Activated CD4-positive, alpha-beta T cell treated with anti-CD3 and anti-CD28 coated beads, Interleukin-2, amount 10 ng/mL, durations not matched to agents 24 days and 14 days (primary cell): ENCODE measurements at regions not wholly inside any gene's neighbourhood (a gene's known extent, or its start where the extent isn't known, plus 50 kb on each side); places are given as distances from the start of the nearest gene placed in this dataset.
"Not testable (repeated sequence)": the region's sequence is repeated elsewhere in the genome, so short reads cannot be mapped to it uniquely, and the experiment has no call there.

Experiments
- DNase-seq: peaks from one replicate; pipeline ENCODE4 v3.0.0; 2022
- H3K27ac Mint-ChIP-seq: one replicate; pipeline ENCODE4 v1.8.0; 2022; ENCODE audit warnings: mild to moderate bottlenecking, mixed read lengths
- H3K27me3 Mint-ChIP-seq: one replicate; pipeline ENCODE4 v1.8.0; 2022; ENCODE audit warnings: mixed read lengths
- H3K36me3 Mint-ChIP-seq: one replicate; pipeline ENCODE4 v1.8.0; 2022; ENCODE audit warnings: low read depth, mild to moderate bottlenecking, mixed read lengths
- H3K4me1 Mint-ChIP-seq: one replicate; pipeline ENCODE4 v1.8.0; 2021; ENCODE audit warnings: mixed read lengths
- H3K4me3 Mint-ChIP-seq: one replicate; pipeline ENCODE4 v1.8.0; 2022; ENCODE audit warnings: mild to moderate bottlenecking, moderate library complexity, mixed read lengths
- H3K9me3 Mint-ChIP-seq: one replicate; pipeline ENCODE4 v1.8.0; 2021; ENCODE audit warnings: mixed read lengths
- intact Hi-C: fragments of 100-400 bp; cut with micrococcal nuclease; formaldehyde crosslinking; loops from one replicate; pipeline ENCODE4 v1.15.1; 2023

DNA sequence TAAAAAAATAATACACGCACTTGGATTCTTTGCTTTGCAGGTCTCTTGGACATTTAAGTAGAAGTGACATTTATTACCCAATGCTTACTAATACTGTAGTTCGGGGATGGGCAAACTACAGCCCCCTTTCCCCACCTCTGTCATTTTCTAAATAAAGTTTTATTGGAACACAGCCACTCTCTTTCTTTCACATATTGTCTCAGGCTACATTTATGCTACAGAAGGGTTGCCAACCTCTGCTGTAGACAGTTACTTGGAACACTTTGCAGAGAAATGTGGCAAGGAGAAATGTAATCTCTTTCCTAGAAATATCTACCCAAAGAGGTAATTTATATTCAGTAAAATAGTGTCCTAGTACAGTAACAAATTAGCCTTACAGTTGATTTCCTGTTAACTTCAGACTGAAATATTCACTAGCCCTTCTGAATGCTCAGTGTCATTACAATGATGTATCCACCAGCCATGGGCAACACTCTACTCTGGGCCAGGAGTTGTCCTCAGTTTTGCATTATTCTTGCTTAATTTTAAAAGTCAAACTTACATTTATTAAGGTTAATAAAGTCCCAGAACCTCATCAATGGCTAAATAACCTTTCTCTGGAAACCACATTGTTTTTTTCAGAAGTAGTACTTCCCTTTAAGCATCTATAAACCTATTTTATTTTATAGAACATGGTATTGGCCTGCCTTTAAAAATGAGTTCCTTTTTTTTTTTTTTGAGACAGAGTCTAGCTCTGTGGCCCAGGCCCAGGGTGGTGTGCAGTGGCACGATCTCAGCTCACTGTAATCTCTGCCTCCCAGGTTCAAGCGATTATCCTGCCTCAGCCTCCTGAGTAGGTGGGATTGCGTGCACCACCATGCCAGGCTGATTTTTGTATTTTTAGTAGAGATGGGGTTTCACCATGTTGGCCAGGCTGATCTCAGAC, 269.6 kb upstream of the AMIGO2 start:
- intact Hi-C loops, result loop anchor here (2.0 to 10.0 kb wide), 2 partner anchors 15 to 1135 kb away; no protein-coding TSS in a partner anchor
- Mint-ChIP-seq H3K4me1 (peaks cover 56% of the 10 kb centered on the region), H3K9me3 (peaks cover 3% of the 10 kb centered on the region), H3K36me3 (peaks cover 14% of the 10 kb centered on the region), H3K27me3 (no peaks in the 10 kb centered on the region), H3K27ac (peak overlapping the region; percentile 99), H3K4me3 (peak overlapping the region; percentile 78)
- DNase-seq, result no peak

DNA sequence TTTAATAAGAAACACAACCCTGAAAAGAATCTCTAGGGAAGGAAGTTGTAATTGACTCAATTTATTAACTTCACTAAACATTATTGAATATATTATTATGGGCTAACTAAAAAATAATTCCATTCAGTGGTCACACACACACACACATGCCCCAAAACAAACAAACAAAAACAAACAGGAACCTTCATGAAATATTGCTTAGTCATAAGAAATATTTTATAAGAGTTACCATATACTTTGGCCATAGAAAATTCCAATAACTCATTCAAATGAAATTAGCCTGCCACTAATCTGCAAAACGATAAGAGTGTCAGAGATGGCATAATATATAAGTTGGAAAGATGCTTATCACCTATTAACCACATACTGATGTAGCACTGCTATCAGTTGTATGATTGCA, 268.4 kb upstream of the AMIGO2 start:
- Mint-ChIP-seq H3K36me3 (peaks cover 13% of the 10 kb centered on the region), H3K4me1 (peaks cover 52% of the 10 kb centered on the region), H3K27ac (peak overlapping the region; percentile 99), H3K4me3 (no peak overlapping the region), H3K9me3 (no peaks in the 10 kb centered on the region), H3K27me3 (no peaks in the 10 kb centered on the region)
- intact Hi-C loops, result no loop called here
- no peak for DNase-seq

DNA sequence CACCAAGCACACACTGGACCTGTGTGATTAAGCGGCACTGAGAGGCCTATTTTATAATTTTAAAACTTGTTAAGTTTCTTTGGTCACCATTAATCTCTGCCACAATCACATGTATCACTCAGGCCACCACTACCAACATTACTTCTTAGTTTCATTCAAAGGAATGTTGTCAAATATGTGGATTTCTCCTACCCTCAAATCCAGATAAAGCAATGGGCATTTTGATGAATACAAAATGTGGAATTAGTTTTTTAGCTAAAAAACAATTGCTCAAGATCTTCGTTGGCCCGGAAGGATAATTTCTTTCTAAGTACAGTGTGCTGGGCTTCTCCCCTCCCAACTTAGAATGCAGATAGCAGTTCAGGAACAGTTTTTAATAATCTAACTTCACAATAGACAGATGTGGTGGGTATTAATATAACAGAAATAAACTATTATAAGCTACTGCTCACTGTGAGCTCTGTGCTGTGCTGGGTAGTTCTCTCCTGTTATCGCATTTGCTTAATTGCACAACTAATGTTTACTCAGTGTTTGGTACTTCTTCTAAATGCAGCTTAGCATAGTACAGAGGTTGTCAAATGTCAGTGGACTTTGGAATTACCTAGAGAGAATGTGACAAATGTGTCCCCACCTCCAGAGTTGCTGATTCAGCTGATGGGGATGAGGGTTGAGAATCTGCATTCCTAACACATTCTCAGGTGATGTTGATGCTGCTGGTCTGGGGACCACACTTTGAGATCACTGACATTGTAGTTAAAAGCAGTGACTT, 266.7 kb upstream of the AMIGO2 start:
- peaks cover 41% of the 10 kb centered on the region for H3K4me1 Mint-ChIP-seq
- DNase-seq, result no peak
- peaks cover 11% of the 10 kb centered on the region for H3K36me3 Mint-ChIP-seq
- no peak overlapping the region for H3K4me3 Mint-ChIP-seq
- no peaks in the 10 kb centered on the region for H3K27me3 Mint-ChIP-seq
- H3K27ac Mint-ChIP-seq, result peak overlapping the region; percentile 27
- H3K9me3 Mint-ChIP-seq, result peaks cover 6% of the 10 kb centered on the region
- intact Hi-C loops, result no loop called here

DNA sequence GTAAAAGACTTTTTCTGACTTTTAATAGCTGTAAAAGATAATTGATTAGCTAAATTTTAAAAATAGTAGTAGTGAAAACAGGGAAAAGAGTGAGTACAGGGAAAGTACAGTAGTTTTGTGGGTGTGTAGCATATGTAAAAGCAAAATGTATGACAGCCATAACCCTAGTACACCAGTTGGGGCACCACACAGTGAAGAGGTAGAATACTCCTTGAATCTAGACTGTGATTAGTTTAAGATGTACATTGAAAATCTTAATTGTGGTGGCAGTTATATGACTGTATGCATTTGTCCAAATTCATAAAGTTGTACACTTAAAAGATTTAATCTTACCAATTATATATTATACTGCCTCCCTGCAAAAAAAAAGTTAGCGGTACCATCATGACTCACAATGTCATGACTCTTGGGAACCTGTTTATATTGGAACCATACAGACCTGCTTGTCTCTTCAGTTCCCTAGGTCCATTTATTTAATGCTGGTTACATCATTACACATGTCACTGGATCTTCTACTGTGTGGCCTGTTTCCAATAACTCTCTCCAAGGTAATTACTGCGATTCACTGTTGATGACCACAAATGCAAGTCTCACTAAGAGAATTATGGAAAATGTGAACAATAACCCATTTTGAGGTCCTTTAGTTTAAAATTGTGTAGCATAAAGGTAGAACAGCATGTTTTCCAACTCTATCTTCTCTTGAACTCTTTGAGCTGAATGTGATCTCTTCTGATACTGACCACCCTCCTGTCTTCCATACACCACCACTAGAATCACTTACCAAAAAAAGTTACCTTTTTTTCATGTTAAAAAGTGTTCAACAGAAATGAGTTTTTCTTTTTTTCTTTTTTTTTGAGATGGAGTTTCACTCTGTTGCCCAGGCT, 264.2 kb upstream of the AMIGO2 start:
- no peaks in the 10 kb centered on the region for H3K27me3 Mint-ChIP-seq
- peaks cover 6% of the 10 kb centered on the region for H3K9me3 Mint-ChIP-seq
- H3K36me3 Mint-ChIP-seq, result peaks cover 16% of the 10 kb centered on the region
- intact Hi-C loops, result loop anchor here (1.0 kb wide), 1 partner anchor 12 kb away; no protein-coding TSS in a partner anchor
- H3K27ac Mint-ChIP-seq, result peak overlapping the region; percentile 87
- no peak overlapping the region for H3K4me3 Mint-ChIP-seq
- H3K4me1 Mint-ChIP-seq, result peaks cover 21% of the 10 kb centered on the region
- DNase-seq, result no peak

DNA sequence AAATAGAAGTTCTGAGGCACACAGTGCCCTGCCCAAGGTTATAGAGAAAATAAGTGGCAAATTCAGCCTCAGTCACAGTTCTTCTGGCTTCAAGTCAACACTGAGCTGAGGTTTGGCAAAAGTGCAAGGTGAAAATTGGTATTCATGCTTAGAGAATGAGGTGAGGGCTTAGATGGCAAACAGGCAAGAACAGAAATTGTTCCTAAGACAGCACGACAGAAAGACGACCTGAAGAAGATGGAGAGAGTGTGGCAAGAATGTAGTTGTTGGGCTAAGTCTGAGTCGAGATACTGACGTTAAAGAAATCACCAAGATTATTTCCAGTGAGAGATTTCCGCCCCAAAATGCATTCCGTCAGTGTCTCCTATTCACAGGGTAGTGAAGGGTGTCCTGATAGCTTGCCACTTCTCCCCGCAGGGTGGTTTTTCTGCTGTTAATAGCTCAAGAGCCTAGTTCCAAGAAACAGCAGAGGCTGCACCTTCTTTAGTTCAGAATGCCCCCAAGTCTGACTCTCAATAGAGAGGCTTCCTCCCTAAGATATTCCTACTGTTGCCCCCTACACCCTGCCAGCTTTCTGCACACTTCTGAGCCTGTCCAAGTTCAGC, 260.8 kb upstream of the AMIGO2 start:
- Mint-ChIP-seq H3K27me3 (no peaks in the 10 kb centered on the region), H3K36me3 (peaks cover 33% of the 10 kb centered on the region), H3K4me1 (peaks cover 15% of the 10 kb centered on the region), H3K27ac (no peak overlapping the region), H3K9me3 (peaks cover 14% of the 10 kb centered on the region), H3K4me3 (no peak overlapping the region)
- intact Hi-C loops, result no loop called here
- no peak for DNase-seq

DNA sequence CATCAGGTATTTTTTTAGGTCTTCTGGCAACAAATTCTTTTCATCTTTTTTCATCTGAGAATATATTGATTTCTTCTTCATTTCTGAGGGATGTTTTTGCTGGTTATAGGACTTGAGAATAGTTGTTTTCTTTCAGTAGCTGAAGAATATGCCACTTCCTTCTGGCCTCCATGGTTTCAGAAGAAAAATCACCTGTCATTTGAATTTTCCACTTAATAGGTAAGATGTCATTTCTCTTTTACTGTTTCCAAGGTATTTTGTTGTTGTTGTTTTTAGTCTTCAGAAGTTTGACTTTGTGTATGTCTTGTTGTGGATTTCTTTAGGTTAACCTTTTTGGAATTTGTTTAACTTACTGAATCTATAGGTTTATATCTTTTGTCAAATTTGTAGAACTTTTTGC, 257.8 kb upstream of the AMIGO2 start:
- Mint-ChIP-seq H3K27ac (no peak overlapping the region), H3K36me3 (peaks cover 25% of the 10 kb centered on the region), H3K4me1 (peaks cover 13% of the 10 kb centered on the region), H3K4me3 (no peak overlapping the region), H3K9me3 (peaks cover 18% of the 10 kb centered on the region), H3K27me3 (no peaks in the 10 kb centered on the region)
- intact Hi-C loops, result no loop called here
- DNase-seq, result no peak

DNA sequence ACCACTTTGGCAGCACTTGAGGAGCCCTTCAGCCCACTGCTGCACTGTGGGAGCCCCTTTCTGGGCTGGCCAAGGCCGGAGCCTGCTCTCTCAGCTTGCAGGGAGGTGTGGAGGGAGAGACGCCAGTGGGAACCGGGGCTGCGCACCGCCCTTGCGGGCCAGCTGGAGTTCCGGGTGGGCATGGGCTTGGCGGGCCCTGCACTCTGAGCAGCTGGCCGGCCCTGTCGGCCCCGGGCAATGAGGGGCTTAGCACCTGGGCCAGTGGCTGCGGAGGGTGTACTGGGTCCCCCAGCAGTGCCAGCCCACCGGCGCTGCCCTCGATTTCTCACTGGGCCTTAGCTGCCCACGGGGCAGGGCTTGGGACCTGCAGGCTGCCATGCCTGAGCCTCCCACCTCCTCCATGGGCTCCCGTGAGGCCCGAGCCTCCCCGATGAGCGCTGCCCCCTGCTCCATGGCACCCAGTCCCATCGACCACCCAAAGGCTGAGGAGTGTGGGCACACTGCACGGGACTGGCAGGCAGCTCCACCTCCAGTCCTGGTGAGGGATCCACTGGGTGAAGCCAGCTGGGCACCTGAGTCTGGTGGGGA, 253.6 kb upstream of the AMIGO2 start:
- H3K27ac Mint-ChIP-seq, H3K27me3 Mint-ChIP-seq, DNase-seq, H3K4me3 Mint-ChIP-seq, intact Hi-C loops: not testable (repeated sequence)
- peaks cover 14% of the 10 kb centered on the region for H3K36me3 Mint-ChIP-seq
- H3K9me3 Mint-ChIP-seq, result peaks cover 16% of the 10 kb centered on the region
- H3K4me1 Mint-ChIP-seq, result peaks cover 24% of the 10 kb centered on the region

DNA sequence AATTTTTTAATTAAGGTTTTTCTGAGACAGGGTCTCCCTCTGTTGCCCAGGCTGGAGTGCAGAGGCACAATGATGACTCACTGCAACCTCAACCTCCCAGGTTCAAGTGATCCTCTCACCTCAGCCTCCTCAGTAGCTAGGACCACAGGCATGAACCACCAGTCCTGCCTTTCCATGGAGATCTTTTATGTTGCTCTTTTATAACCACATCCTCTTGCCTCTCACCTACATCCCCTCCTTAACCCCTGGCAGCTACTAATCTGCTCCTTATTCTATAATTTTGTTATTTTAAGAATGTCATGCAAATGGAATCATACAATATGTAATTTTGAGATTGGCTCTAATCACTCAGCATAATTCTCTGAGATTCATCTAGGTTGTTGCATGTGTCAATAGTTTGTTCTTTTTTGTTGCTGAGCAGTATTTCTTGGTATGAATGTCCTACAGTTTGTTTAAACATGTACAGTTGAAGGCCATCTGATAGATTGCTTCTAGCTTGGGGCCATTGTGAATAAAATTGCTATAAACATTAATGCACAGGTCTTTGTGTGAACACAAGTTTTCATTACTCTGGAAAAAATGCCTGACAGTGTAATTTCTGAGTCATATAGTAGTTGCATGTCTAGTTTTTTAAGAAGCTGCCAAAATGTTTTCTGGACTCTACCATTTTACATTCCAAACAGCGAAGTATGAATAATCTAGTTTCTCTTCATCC, 249.2 kb upstream of the AMIGO2 start:
- no peak for DNase-seq
- Mint-ChIP-seq H3K9me3 (peaks cover 8% of the 10 kb centered on the region), H3K27ac (peak overlapping the region; percentile 26), H3K27me3 (no peaks in the 10 kb centered on the region), H3K4me3 (no peak overlapping the region), H3K36me3 (peaks cover 4% of the 10 kb centered on the region), H3K4me1 (peaks cover 23% of the 10 kb centered on the region)
- intact Hi-C loops, result loop anchor here (2.0 kb wide), 1 partner anchor 68 kb away; no protein-coding TSS in a partner anchor

DNA sequence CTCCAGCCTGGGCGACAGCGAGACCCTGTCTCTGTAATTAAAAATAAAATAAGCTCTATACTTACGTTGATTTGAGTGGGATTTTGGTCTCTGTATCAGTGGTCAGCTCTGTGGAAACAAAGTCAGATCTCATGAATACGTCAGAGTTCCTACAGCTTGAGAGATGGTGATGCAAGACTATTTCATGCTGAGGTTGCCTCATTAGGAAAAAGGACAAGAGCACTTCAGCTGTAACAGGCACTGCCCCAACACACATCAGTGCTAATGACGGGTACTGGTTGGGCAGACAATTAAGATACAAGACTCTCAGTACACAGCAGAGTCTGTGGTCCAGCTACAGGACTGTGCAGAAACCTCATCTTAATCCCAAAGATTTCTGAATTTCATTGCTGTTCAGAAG, 246.4 kb upstream of the AMIGO2 start:
- DNase-seq, result no peak
- Mint-ChIP-seq H3K27me3 (no peaks in the 10 kb centered on the region), H3K36me3 (peaks cover 6% of the 10 kb centered on the region), H3K4me3 (no peak overlapping the region), H3K27ac (no peak overlapping the region), H3K9me3 (peaks cover 3% of the 10 kb centered on the region), H3K4me1 (peaks cover 29% of the 10 kb centered on the region)
- intact Hi-C loops, result no loop called here

DNA sequence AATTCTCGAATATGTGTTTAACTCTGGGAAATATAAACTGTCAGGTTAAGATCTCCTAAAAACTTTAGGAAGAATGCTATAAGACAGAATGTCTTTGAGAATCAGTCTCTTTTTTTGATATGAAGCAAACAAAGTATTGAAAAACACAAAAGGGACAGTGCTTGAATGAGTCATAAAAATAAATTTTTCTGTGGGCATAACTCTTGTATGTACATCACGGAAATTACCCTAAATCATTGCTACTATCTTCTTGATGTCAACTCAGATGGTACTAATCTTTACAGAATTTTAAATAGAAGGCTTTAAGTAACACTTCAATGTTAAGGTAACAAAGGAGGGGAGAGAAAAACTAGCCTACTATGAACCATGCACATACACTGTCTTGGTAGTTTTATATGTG, 244.0 kb upstream of the AMIGO2 start:
- H3K27me3 Mint-ChIP-seq, result no peaks in the 10 kb centered on the region
- DNase-seq, result no peak
- H3K4me1 Mint-ChIP-seq, result peaks cover 28% of the 10 kb centered on the region
- no peak overlapping the region for H3K4me3 Mint-ChIP-seq
- intact Hi-C loops, result no loop called here
- peaks cover 3% of the 10 kb centered on the region for H3K9me3 Mint-ChIP-seq
- peaks cover 6% of the 10 kb centered on the region for H3K36me3 Mint-ChIP-seq
- H3K27ac Mint-ChIP-seq, result peak overlapping the region; percentile 75

DNA sequence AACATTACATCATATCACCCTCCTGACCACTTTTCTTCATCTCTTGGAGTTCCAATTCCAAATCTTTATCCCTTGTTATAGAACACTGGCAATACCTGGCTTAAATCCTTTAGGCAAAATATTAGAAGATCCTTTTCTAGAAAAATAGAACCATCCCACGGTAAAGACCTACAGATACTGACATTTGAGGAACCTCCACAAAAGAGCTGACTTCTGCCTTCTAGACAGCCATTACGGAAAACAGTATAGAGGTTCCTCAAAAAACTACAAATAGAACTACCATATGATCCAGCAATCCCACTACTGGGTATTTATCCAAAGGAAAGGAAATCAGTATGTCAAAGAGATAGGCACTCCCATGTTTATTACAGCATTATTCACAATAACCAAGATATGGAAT, 241.7 kb upstream of the AMIGO2 start:
- peaks cover 23% of the 10 kb centered on the region for H3K4me1 Mint-ChIP-seq
- peaks cover 4% of the 10 kb centered on the region for H3K36me3 Mint-ChIP-seq
- no peak overlapping the region for H3K27ac Mint-ChIP-seq
- no peak for DNase-seq
- intact Hi-C loops, result no loop called here
- H3K9me3 Mint-ChIP-seq, result peaks cover 3% of the 10 kb centered on the region
- no peaks in the 10 kb centered on the region for H3K27me3 Mint-ChIP-seq
- H3K4me3 Mint-ChIP-seq, result no peak overlapping the region

DNA sequence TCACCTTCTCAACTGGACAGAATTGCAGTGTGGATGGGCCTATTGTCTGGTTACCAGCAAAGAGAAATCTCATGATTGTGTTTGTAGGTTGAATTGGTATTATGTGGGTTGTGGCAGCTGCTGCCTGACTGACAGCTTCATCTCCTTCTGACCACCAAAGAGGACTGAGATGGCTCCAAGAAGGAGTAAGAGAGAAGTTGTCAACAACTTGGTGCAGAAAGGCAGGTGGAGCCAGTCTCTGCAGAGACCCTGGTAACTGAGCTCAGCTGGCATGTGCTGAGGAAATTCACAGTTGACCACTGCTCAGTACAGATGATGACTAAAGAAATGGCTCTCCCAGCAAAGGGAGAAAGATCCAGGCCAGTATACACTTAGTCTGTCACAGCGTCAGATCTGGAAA, 240.0 kb upstream of the AMIGO2 start:
- intact Hi-C loops, result no loop called here
- H3K4me3 Mint-ChIP-seq, result no peak overlapping the region
- DNase-seq, result no peak
- H3K9me3 Mint-ChIP-seq, result peaks cover 3% of the 10 kb centered on the region
- no peaks in the 10 kb centered on the region for H3K27me3 Mint-ChIP-seq
- H3K4me1 Mint-ChIP-seq, result peaks cover 27% of the 10 kb centered on the region
- peaks cover 2% of the 10 kb centered on the region for H3K36me3 Mint-ChIP-seq
- H3K27ac Mint-ChIP-seq, result no peak overlapping the region
